SK-N-SH (cell line): ENCODE measurements at regions not wholly inside any gene's neighbourhood (a gene's known extent, or its start where the extent isn't known, plus 50 kb on each side); places are given as distances from the start of the nearest gene placed in this dataset.

Experiments used
- CTCF ChIA-PET: fragments of 300-600, 350-600 bp; formaldehyde crosslinking; extraction: SDS; loops from one replicate; lab custom pipeline; 2021; lab: Yijun Ruan, JAX
- POLR2A ChIA-PET: fragments of 350-600 bp; sonication (Branson Sonifier 250); formaldehyde crosslinking; extraction: SDS; loops from one replicate; lab custom pipeline; 2020; ENCODE audit warnings: antibody characterized with exemption, inconsistent platforms; lab: Yijun Ruan, JAX
- DNase-seq: peaks from one replicate; pipeline ENCODE4 v3.0.0; 2012
- H2AFZ ChIP-seq: fragments of 200-600 bp; sonication (generic); 2 replicates; pipeline ENCODE4 v1.8.1; 2016; ENCODE audit warnings: antibody characterized with exemption, mild to moderate bottlenecking, low read depth
- H3F3A ChIP-seq: fragments of 200-600 bp; sonication (generic); replicated peaks from 2 replicates; pipeline ENCODE3; 2016; ENCODE audit warnings: antibody characterized with exemption, mild to moderate bottlenecking; ENCODE audit not compliant: insufficient read depth
- H3K27ac ChIP-seq, 2 experiments: fragments of 200-500 bp in 1 of 2; fragments of 200-600 bp in 1 of 2; sonication (Bioruptor generic) in 1 of 2; sonication (generic), shearing (Covaris generic) in 1 of 2; 2 replicates each; pipeline versions ENCODE4 v1.5.1 to v1.6.1; 2014 to 2016; ENCODE audit warnings: low read depth in 2 of 2, inconsistent platforms in 1 of 2, low read length in 1 of 2, mild to moderate bottlenecking in 1 of 2, mixed read lengths in 1 of 2
- H3K27me3 ChIP-seq: fragments of 200-600 bp; sonication (generic), shearing (Covaris generic); 2 replicates; pipeline ENCODE4 v1.6.1; 2016; ENCODE audit warnings: mixed run types; ENCODE audit not compliant: insufficient read depth
- H3K36me3 ChIP-seq, 2 experiments: fragments of 200-500 bp in 1 of 2; fragments of 200-600 bp in 1 of 2; sonication (Bioruptor generic) in 1 of 2; sonication (generic) in 1 of 2; replicated peaks in 1 of 2; 2 replicates each; pipeline versions ENCODE3 to v1.5.1; 2014 to 2016; ENCODE audit warnings: low read length in 1 of 2, mild to moderate bottlenecking in 1 of 2; ENCODE audit not compliant: insufficient read depth in 2 of 2, control insufficient read depth in 1 of 2
- H3K4me1 ChIP-seq, 2 experiments: fragments of 200-500 bp in 1 of 2; fragments of 200-600 bp in 1 of 2; sonication (Bioruptor generic) in 1 of 2; sonication (generic), shearing (Covaris generic) in 1 of 2; 2 replicates each; pipeline versions ENCODE4 v1.5.1 to v1.6.1; 2014 to 2016; ENCODE audit warnings: low read depth in 1 of 2, low read length in 1 of 2, mixed run types in 1 of 2; ENCODE audit not compliant: insufficient read depth in 2 of 2, control insufficient read depth in 1 of 2
- H3K4me2 ChIP-seq: fragments of 200-600 bp; sonication (generic), shearing (Covaris generic); 2 replicates; pipeline ENCODE4 v1.6.1; 2017; ENCODE audit warnings: mixed run types
- H3K4me3 ChIP-seq, 2 experiments: fragments of 200-500 bp in 1 of 2; fragments of 200-600 bp in 1 of 2; sonication (Bioruptor generic) in 1 of 2; sonication (generic), shearing (Covaris generic) in 1 of 2; 2 replicates each; pipeline versions ENCODE4 v1.5.1 to v1.8.1; 2014 to 2016; ENCODE audit warnings: low read depth in 2 of 2, inconsistent platforms in 1 of 2, low read length in 1 of 2, mild to moderate bottlenecking in 1 of 2, mixed read lengths in 1 of 2, moderate library complexity in 1 of 2
- H3K79me2 ChIP-seq: fragments of 200-600 bp; sonication (generic); 2 replicates; pipeline ENCODE4 v1.8.1; 2017; ENCODE audit warnings: mild to moderate bottlenecking; ENCODE audit not compliant: insufficient read depth
- H3K9ac ChIP-seq: fragments of 200-600 bp; sonication (generic); 2 replicates; pipeline ENCODE4 v1.6.1; 2017; ENCODE audit warnings: mixed run types
- H3K9me2 ChIP-seq: fragments of 200-600 bp; sonication (generic); 2 replicates; pipeline ENCODE4 v1.6.1; 2017; ENCODE audit warnings: mixed run types
- H3K9me3 ChIP-seq: fragments of 200-600 bp; sonication (generic); 2 replicates; pipeline ENCODE4 v1.6.1; 2017; ENCODE audit warnings: mixed run types, mild to moderate bottlenecking, moderate library complexity
- H4K20me1 ChIP-seq: fragments of 200-600 bp; sonication (generic); 2 replicates; pipeline ENCODE4 v1.6.1; 2017; ENCODE audit warnings: mild to moderate bottlenecking, mixed run types; ENCODE audit not compliant: insufficient read depth
- CTCF ChIP-seq: fragments of 200-600 bp; sonication (generic); IDR thresholded peaks from 2 replicates; pipeline ENCODE4 v1.6.1; 2017; ENCODE audit warnings: antibody characterized with exemption, mild to moderate bottlenecking, moderate library complexity
- EZH2phosphoT487 ChIP-seq: fragments of 200-600 bp; sonication (generic); IDR thresholded peaks from 2 replicates; pipeline ENCODE4 v1.6.1; 2017; ENCODE audit warnings: low read depth, mixed run types, mild to moderate bottlenecking, antibody characterized with exemption, moderate library complexity, borderline replicate concordance
- FOSL2 ChIP-seq: IDR thresholded peaks from 2 replicates; pipeline ENCODE4 v1.4.0; 2012; ENCODE audit warnings: low read depth, mild to moderate bottlenecking, moderate library complexity, borderline replicate concordance
- GABPA ChIP-seq: IDR thresholded peaks from 2 replicates; pipeline ENCODE4 v1.4.0; 2012; ENCODE audit warnings: low read depth, mild to moderate bottlenecking
- GATA2 ChIP-seq: sonication (generic); formaldehyde crosslinking; IDR thresholded peaks from 2 replicates; pipeline ENCODE4 v1.5.0; 2020; ENCODE audit warnings: mild to moderate bottlenecking, missing genetic modification reagents
- MEF2A ChIP-seq: IDR thresholded peaks from 2 replicates; pipeline ENCODE4 v1.4.0; 2012; ENCODE audit warnings: low read depth, borderline replicate concordance
- NRF1 ChIP-seq: IDR thresholded peaks from 2 replicates; pipeline ENCODE4 v1.6.1; 2012; ENCODE audit warnings: low read depth, mild to moderate bottlenecking, low read length
- PBX3 ChIP-seq: IDR thresholded peaks from 2 replicates; pipeline ENCODE4; 2012
- RFX5 ChIP-seq: IDR thresholded peaks from 2 replicates; pipeline ENCODE4 v1.6.1; 2012; ENCODE audit warnings: mild to moderate bottlenecking, improper control_type of control experiment, low read length
- SIN3A ChIP-seq: IDR thresholded peaks from 2 replicates; pipeline ENCODE4 v1.6.1; 2012; ENCODE audit warnings: low read depth, mild to moderate bottlenecking, low read length, moderate library complexity, borderline replicate concordance
- TAF1 ChIP-seq: IDR thresholded peaks from 2 replicates; pipeline ENCODE4 v1.6.1; 2012; ENCODE audit warnings: low read depth, mild to moderate bottlenecking, low read length, moderate library complexity, borderline replicate concordance
- YY1 ChIP-seq: IDR thresholded peaks from 2 replicates; pipeline ENCODE4 v1.4.0; 2012; ENCODE audit warnings: low read depth, mild to moderate bottlenecking
- WGBS: methylation state at CpG from one replicate; pipeline ENCODE4 v1.1.6; 2017; ENCODE audit warnings: low lambda C conversion rate; 5-methylcytosine and 5-hydroxymethylcytosine counted together
- TF ChIP-seq, protein P1 (sequence below): IDR thresholded peaks from 2 replicates; pipeline ENCODE4 v1.6.1; 2012; ENCODE audit warnings: mild to moderate bottlenecking, low read depth, low read length, moderate library complexity

DNA sequence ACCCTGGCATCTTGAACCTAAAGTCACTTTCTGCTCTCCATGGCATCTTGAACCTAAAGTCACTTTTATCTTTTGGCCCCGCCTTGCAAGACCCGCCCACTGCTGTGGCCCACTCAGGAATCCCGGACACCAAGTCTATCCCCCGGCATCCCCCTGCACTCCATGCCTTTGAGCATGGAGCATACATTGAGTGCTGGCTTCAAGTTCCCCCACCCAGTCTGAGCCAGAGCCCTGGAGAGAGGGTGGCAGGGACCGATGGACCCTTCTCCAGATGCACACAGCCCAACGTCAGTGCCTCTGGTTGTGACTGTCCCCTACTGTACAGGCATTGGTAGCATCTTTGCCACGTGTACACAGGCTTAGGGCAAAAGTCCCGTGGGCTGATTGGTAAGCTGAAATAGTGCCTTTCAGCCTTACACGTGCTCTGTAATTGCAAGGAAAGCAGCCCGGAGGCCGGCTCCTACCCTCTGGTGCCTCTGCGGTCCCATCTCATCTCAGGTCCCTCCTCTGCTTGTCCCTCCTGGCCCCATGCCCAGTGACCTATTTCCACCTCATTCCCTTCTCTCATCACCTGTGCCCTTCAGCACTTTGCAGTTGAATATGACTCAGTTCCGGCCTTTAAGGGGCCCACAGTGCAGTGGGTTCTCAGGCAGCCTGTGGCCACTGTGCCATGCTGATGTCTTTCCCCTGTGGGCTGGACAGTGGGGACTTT, 154.0 kb downstream of the INHBB start (continued):
- TF ChIP-seq, protein P1, sequence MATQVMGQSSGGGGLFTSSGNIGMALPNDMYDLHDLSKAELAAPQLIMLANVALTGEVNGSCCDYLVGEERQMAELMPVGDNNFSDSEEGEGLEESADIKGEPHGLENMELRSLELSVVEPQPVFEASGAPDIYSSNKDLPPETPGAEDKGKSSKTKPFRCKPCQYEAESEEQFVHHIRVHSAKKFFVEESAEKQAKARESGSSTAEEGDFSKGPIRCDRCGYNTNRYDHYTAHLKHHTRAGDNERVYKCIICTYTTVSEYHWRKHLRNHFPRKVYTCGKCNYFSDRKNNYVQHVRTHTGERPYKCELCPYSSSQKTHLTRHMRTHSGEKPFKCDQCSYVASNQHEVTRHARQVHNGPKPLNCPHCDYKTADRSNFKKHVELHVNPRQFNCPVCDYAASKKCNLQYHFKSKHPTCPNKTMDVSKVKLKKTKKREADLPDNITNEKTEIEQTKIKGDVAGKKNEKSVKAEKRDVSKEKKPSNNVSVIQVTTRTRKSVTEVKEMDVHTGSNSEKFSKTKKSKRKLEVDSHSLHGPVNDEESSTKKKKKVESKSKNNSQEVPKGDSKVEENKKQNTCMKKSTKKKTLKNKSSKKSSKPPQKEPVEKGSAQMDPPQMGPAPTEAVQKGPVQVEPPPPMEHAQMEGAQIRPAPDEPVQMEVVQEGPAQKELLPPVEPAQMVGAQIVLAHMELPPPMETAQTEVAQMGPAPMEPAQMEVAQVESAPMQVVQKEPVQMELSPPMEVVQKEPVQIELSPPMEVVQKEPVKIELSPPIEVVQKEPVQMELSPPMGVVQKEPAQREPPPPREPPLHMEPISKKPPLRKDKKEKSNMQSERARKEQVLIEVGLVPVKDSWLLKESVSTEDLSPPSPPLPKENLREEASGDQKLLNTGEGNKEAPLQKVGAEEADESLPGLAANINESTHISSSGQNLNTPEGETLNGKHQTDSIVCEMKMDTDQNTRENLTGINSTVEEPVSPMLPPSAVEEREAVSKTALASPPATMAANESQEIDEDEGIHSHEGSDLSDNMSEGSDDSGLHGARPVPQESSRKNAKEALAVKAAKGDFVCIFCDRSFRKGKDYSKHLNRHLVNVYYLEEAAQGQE: no peak
- no peak for TF ChIP-seq NRF1
- TF ChIP-seq TAF1: no peak

DNA sequence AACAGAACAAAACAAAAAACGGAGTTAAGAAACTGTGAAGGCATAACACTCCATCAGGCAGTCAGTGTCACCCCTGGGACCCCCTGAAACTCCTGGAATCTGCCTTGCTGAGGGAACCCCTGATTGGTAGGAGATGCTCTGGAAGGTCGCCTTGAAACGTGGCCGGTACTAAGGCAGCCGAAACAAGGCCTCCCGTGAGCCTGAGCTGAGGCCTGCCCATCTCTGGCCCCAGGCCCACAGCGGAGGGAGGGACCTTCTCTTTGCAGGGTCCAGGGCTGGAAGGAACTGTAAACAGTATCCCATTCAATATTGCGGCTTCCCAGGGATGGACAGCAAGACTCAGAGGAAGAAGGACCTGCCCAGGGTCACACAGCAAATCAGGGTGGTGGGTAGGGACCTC, 155.7 kb downstream of the INHBB start:
- H3K27ac ChIP-seq: no peak overlapping the region
- no peak for DNase-seq
- no peak overlapping the region for H3K9ac ChIP-seq
- POLR2A ChIA-PET: no interaction called here
- no peaks in the 10 kb centered on the region for H3K4me1 ChIP-seq
- no peaks in the 10 kb centered on the region for H3K9me3 ChIP-seq
- CTCF ChIA-PET: interaction anchor here (1.0 kb wide), 1 partner anchor 19 kb away, joined by 3 read pairs; no protein-coding TSS in a partner anchor
- H3K36me3 ChIP-seq: no peaks in the 10 kb centered on the region
- no peaks in the 10 kb centered on the region for H3K9me2 ChIP-seq
- no peaks in the 10 kb centered on the region for H4K20me1 ChIP-seq
- no peak overlapping the region for H2AFZ ChIP-seq
- no peak overlapping the region for H3K4me3 ChIP-seq
- 45% methylated on average over 3 of the region's 8 CpGs for WGBS
- peaks cover 24% of the 10 kb centered on the region; the same call in 1 of the 2 replicates for H3K27me3 ChIP-seq
- no peaks in the 10 kb centered on the region for H3K79me2 ChIP-seq
- H3F3A ChIP-seq: no peaks in the 10 kb centered on the region
- no peak overlapping the region for H3K4me2 ChIP-seq
- TF ChIP-seq NRF1 (no peak), FOSL2 (no peak), EZH2phosphoT487 (no peak), CTCF (no peak)

DNA sequence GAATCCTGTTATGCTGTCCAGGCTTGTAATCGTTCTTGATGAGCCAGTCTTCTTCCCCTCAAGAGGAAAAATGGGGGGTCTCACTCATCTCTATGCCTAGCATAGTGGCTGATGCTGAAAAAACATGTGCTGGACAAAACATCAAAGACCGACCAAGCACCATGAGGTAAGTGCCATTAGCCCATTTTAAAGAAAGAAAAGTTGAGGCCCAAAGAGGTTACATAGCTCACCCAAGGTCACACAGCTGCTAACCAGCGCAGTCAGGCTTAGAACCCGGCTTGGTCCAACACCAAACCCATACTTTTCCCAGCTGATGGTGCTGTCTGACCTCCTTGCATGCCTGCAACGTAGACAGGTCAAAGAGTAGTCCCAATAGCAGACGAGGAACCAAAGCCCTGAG, 156.4 kb downstream of the INHBB start:
- H3K9me2 ChIP-seq: no peaks in the 10 kb centered on the region
- H3K36me3 ChIP-seq: no peaks in the 10 kb centered on the region
- TF ChIP-seq SIN3A: no peak
- TF ChIP-seq MEF2A: no peak
- TF ChIP-seq EZH2phosphoT487: no peak
- no peak for TF ChIP-seq GABPA
- no peak for TF ChIP-seq TAF1
- no peak for TF ChIP-seq YY1
- no peak for TF ChIP-seq RFX5
- no peak for TF ChIP-seq PBX3
- no peak for TF ChIP-seq GATA2
- no peaks in the 10 kb centered on the region for H3K79me2 ChIP-seq
- H3K4me1 ChIP-seq: no peaks in the 10 kb centered on the region
- 42% methylated on average over 5 of the region's 6 CpGs for WGBS
- no peak overlapping the region for H3K27ac ChIP-seq
- no peak overlapping the region for H3K4me2 ChIP-seq
- POLR2A ChIA-PET: no interaction called here
- H3K9ac ChIP-seq: no peak overlapping the region
- no peaks in the 10 kb centered on the region for H3K9me3 ChIP-seq
- H4K20me1 ChIP-seq: no peaks in the 10 kb centered on the region
- DNase-seq: no peak
- H2AFZ ChIP-seq: no peak overlapping the region
- no peaks in the 10 kb centered on the region for H3F3A ChIP-seq
- CTCF ChIA-PET: no interaction called here
- H3K4me3 ChIP-seq: no peak overlapping the region
- H3K27me3 ChIP-seq: peaks cover 21% of the 10 kb centered on the region; the same call in 1 of the 2 replicates
